HL-60 (cell line): ENCODE measurements at regions not wholly inside any gene's neighbourhood (a gene's known extent, or its start where the extent isn't known, plus 50 kb on each side); places are given as distances from the start of the nearest gene placed in this dataset.

Source experiments
- CTCF ChIP-seq: IDR thresholded peaks from one replicate; pipeline ENCODE4 v1.5.1; 2011; ENCODE audit warnings: low read length, control low read depth, inconsistent platforms; ENCODE audit not compliant: insufficient read depth
- GABPA ChIP-seq: IDR thresholded peaks from 2 replicates; pipeline ENCODE4 v1.6.1; 2012; ENCODE audit warnings: low read depth
- POLR2AphosphoS5 ChIP-seq: IDR thresholded peaks from 2 replicates; pipeline ENCODE4 v1.6.1; 2012; ENCODE audit warnings: low read depth
- REST ChIP-seq: IDR thresholded peaks from 2 replicates; pipeline ENCODE4 v1.6.1; 2012; ENCODE audit warnings: low read depth; ENCODE audit not compliant: insufficient replicate concordance
- SPI1 ChIP-seq: IDR thresholded peaks from 2 replicates; pipeline ENCODE4 v1.6.1; 2012; ENCODE audit warnings: low read depth, mild to moderate bottlenecking, borderline replicate concordance

- TF ChIP-seq GABPA: no peak
- TF ChIP-seq CTCF: no peak
- TF ChIP-seq REST: no peak
- TF ChIP-seq POLR2AphosphoS5: no peak
- TF ChIP-seq SPI1: no peak
These were observed 73.9 kb upstream of the KCNH8 start for GRCh38 chr3:19074257-19074900.
